CD4-positive, alpha-beta T cell treated with Interleukin-2 at 100 ng/mL for 4 hours (primary cell): ENCODE measurements at regions not wholly inside any gene's neighbourhood (a gene's known extent, or its start where the extent isn't known, plus 50 kb on each side); places are given as distances from the start of the nearest gene placed in this dataset.
"Not testable (repeated sequence)": the region's sequence is repeated elsewhere in the genome, so short reads cannot be mapped to it uniquely, and the experiment has no call there.

ENCODE experiments used
- DNase-seq: peaks from one replicate; pipeline ENCODE4 v3.0.0-alpha.2; 2020; ENCODE audit warnings: low spot score

DNA sequence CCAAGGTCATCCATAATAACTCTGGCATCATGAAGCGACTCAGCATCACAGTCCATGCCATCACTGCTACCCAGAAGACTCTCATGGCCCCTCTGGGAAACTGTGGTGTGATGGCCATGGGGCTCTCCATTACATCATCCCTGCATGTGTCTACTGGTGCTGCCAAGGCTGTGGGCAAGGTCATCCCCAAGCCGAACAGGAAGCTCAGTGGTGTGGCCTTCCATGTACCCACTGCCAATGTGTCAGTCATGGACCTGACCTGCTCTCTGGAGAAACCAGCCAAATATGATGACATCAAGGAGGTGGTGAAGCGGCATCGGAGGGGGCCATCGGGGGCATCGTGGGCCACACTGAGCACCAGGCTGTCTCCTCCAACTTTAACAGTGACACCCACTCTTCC is 65.1 kb upstream of the ARHGAP29 start:
- DNase-seq, result no peak

DNA sequence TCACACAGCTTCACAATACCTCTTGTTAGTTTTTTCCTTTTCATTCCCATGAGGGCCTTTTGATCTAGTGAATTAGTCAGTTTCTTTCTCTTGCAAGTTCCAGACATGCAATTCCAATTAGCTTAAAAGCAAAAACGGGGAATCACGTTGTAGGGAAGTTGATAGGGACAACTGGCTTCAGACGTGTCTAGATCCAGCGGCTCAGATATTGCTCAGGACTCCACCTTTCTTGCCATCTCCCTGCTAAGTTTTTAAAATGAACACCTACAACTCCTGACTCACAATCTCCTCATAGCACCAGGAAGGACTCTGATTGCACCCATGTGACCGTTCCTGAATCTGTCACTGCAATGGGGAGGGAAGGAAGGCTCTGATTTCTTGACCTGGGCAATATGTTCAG is 63.8 kb upstream of the ARHGAP29 start:
- DNase-seq, result no peak

DNA sequence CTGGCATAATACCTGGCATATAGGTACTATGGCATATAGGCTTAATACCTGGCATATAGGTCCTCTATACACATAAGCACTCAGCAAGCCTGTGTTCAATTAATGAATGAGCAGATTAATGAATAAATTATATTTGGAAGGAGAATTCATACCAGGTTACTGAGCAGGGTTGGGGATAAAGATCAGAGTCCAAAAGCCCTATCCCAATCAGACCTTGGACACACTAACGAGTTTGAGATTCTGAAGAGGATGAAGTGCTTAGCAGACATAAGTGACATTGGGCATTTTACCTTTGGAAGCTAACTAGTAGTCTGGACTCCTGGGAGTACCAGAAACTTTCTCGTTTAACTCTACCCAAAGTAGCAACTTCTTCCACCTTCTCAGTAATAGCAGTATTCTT is 63.3 kb upstream of the ARHGAP29 start:
- DNase-seq, result no peak

DNA sequence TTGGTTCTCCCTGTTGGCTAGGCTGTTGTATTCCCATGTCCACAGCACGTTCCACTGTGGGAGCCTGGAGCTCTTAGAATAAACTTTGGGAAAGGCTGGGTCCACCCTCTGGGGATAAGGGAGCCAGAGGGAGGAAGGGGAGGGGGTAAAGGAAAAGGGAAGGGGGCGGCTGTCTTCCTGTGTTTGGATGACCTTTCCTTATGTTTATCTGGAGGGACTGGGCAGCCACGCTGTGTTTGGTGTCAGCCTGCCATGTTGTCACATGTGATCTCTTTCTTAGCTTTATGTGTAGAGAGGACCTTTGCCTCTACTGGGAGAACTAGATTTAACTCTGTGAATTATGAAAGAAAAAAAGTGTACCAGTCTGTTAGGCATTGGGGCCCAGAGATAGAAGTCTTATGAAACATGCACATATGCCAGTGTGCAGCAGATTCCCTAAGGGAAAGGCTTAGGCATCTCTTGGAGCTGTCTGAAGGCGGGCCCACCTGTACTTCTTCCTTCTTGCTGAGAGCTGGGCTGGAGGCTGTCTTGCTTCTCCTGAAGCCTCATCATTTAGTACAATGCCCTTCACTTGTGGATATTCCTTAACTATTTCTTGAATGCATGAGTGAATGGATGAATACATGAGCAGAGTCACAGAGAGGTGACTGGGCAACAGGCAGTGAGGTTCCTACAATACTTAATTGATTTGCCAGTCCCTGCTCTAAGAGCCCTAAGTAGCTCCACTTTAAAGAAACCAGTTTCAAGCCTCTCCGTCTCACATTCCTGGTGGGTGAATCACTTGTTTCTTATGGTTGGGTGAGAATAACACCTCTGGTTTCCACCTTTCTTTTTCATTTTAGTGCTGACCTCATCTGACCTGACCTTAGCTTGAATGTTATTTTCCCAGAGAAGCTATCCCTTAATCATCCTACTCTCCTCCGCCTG is 62.5 kb upstream of the ARHGAP29 start:
- DNase-seq, result no peak

DNA sequence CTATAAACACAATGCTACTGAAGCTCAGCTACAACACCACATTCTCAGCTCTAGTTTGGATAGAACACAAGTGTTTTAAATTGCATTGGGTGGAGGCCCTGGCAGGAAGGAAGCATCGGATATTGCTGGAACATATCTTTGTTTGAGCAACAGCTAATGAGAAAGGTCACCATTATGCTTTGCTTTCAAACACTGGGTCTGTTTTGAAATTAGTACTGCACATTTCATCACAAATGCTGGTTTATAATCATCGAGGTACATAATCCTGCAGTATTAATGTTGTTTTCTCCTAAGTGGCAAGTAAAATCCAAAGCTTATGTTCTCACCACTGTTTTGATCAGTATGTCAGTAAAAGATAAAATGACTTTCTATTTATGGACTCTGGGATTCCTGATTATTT is 61.5 kb upstream of the ARHGAP29 start:
- no peak for DNase-seq

DNA sequence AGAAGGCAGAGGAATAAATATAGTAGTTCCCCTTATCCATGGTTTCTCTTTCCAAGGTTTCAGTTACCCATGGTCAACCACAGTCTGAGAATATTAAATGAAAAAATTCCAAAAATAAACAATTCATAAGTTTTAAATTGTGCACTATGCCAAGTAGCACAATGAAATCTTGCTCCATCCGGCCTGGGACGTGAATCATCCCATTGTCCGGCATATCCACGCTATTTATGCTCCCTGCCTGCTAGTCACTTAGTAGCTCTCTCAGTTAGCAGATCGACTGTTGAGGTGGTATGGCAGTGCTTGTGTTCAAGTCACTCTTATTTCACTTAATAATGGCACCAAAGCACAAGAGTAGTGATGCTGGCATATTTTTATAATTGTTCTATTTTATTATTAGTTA is 58.6 kb upstream of the ARHGAP29 start:
- no peak for DNase-seq

DNA sequence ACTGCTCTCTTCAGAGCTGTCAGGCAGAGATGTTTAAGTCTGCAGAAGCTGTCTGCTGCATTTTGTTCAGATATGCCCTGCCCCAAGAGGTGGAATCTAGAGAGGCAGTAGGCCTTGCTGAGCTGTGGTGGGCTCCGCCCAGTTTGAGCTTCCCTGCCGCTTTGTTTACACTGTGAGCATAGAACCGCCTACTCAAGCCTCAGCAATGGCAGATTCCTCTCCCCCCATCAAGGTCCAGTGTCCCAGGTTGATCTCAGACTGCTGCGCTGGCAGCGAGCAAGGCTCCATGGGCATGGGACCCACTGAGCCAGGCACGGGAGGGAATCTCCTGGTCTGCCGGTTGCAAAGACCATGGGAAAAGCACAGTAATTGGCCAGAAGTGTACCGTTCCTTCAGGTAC is 55.6 kb upstream of the ARHGAP29 start:
- DNase-seq, result not testable (repeated sequence)

DNA sequence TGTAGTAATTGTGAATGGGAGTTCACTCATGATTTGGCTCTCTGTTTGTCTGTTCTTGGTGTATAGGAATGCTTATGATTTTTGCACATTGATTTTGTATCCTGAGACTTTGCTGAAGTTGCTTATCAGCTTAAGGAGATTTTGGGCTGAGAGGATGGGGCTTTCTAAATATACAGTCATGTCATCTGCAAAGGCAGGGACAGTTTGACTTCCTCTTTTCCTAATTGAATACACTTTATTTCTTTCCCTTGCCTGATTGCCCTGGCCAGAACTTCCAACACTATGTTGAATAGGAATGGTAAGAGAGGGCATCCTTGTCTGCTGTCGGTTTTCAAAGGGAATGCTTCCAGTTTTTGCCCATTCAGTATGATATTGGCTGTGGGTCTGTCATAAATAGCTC is 51.9 kb upstream of the ARHGAP29 start:
- DNase-seq, result not testable (repeated sequence)
